HUDEP-2 (cell line): ENCODE measurements at regions not wholly inside any gene's neighbourhood (a gene's known extent, or its start where the extent isn't known, plus 50 kb on each side); places are given as distances from the start of the nearest gene placed in this dataset.

Experiments used
- DNase-seq, 76 experiments: peaks; one replicate each; lab custom pipeline; 2025; ENCODE audit not compliant: unreplicated experiment in 76 of 76; lab: John Stamatoyannopoulos, UW

GRCh38 chr16:85474621-85475217, 138.4 kb upstream of the GSE1 start:
- peak in 7 of 76 experiments; percentile 5 to 30 (median 18) for DNase-seq

- DNase-seq: no peak
Observed at GRCh38 chr16:85475233-85475632, 137.9 kb upstream of the GSE1 start.

GRCh38 chr16:85475691-85476300, 137.3 kb upstream of the GSE1 start:
- no peak for DNase-seq

- DNase-seq: no peak
Observed at GRCh38 chr16:85476389-85476788, 136.7 kb upstream of the GSE1 start.

GRCh38 chr16:85477801-85478363, 135.2 kb upstream of the GSE1 start:
- DNase-seq: no peak

- DNase-seq: peak in 26 of 76 experiments; percentile 7 to 43 (median 26)
Observed at GRCh38 chr16:85479972-85480726, 133.0 kb upstream of the GSE1 start.

- no peak for DNase-seq
Observed at GRCh38 chr16:85480727-85481101, 132.4 kb upstream of the GSE1 start.

GRCh38 chr16:85481206-85481605, 131.9 kb upstream of the GSE1 start:
- DNase-seq: no peak

GRCh38 chr16:85481738-85482137, 131.4 kb upstream of the GSE1 start:
- no peak for DNase-seq

GRCh38 chr16:85483424-85483823, 129.7 kb upstream of the GSE1 start:
- no peak for DNase-seq

- peak in 1 of 76 experiments; percentile 10 for DNase-seq
Observed at GRCh38 chr16:85484347-85485300, 128.5 kb upstream of the GSE1 start.

- DNase-seq: no peak
Observed at GRCh38 chr16:85485379-85485778, 127.7 kb upstream of the GSE1 start.

GRCh38 chr16:85486256-85486915, 126.7 kb upstream of the GSE1 start:
- no peak for DNase-seq

GRCh38 chr16:85488414-85488813, 124.7 kb upstream of the GSE1 start:
- DNase-seq: no peak

GRCh38 chr16:85490407-85491057, 122.6 kb upstream of the GSE1 start:
- no peak for DNase-seq

GRCh38 chr16:85491058-85491771, 121.9 kb upstream of the GSE1 start:
- DNase-seq: peak in 59 of 76 experiments; percentile 6 to 75 (median 45)

- DNase-seq: no peak
Observed at GRCh38 chr16:85491798-85492294, 121.3 kb upstream of the GSE1 start.

- no peak for DNase-seq
Observed at GRCh38 chr16:85492295-85492864, 120.7 kb upstream of the GSE1 start.
